ENCODE measurements at regions not wholly inside any gene's neighbourhood (a gene's known extent, or its start where the extent isn't known, plus 50 kb on each side); places are given as distances from the start of the nearest gene placed in this dataset.
"Not testable (repeated sequence)": the region's sequence is repeated elsewhere in the genome, so short reads cannot be mapped to it uniquely, and the experiment has no call there.

GRCh38 chr2:182548031-182548950 is 121.5 kb upstream of the PDE1A start:
- Histone ChIP-seq H3K4me3 (ENCODE audit: insufficient read depth, low read depth, low read length) (no peak overlapping the region), H3K27ac (ENCODE audit: insufficient read depth, low read depth, low read length, poor library complexity, severe bottlenecking) (no peak overlapping the region), H3K9me3 (ENCODE audit: control insufficient read depth, low read length) (no peaks in the 10 kb centered on the region), H3K4me1 (ENCODE audit: control insufficient read depth, insufficient read depth, low read length) (no peaks in the 10 kb centered on the region), H3K36me3 (ENCODE audit: control insufficient read depth, insufficient read depth, low read length) (no peaks in the 10 kb centered on the region), H3K27me3 (ENCODE audit: control insufficient read depth, insufficient read depth, low read length, poor library complexity, severe bottlenecking) (no peaks in the 10 kb centered on the region)
- 90% methylated on average over 7 of the region's 7 CpGs for WGBS, 2 experiments

- no peak overlapping the region for H3K27ac ChIP-seq (ENCODE audit: insufficient read depth, low read depth, low read length, poor library complexity, severe bottlenecking)
- H3K4me1 ChIP-seq (ENCODE audit: control insufficient read depth, insufficient read depth, low read length): no peaks in the 10 kb centered on the region
- no peaks in the 10 kb centered on the region for H3K27me3 ChIP-seq (ENCODE audit: control insufficient read depth, insufficient read depth, low read length, poor library complexity, severe bottlenecking)
- no peak overlapping the region for H3K4me3 ChIP-seq (ENCODE audit: insufficient read depth, low read depth, low read length)
- no peaks in the 10 kb centered on the region for H3K9me3 ChIP-seq (ENCODE audit: control insufficient read depth, low read length)
- no peaks in the 10 kb centered on the region for H3K36me3 ChIP-seq (ENCODE audit: control insufficient read depth, insufficient read depth, low read length)
- WGBS, 2 experiments: 93 to 97% methylated on average over 2 to 4 of the region's 4 CpGs
Observed at GRCh38 chr2:182550234-182550633, 123.4 kb upstream of the PDE1A start.

- H3K4me1 ChIP-seq (ENCODE audit: control insufficient read depth, insufficient read depth, low read length); H3K36me3 ChIP-seq (ENCODE audit: control insufficient read depth, insufficient read depth, low read length); H3K27me3 ChIP-seq (ENCODE audit: control insufficient read depth, insufficient read depth, low read length, poor library complexity, severe bottlenecking); H3K9me3 ChIP-seq (ENCODE audit: control insufficient read depth, low read length); H3K4me3 ChIP-seq (ENCODE audit: insufficient read depth, low read depth, low read length); H3K27ac ChIP-seq (ENCODE audit: insufficient read depth, low read depth, low read length, poor library complexity, severe bottlenecking): not testable (repeated sequence)
- WGBS, 2 experiments: 71 to 73% methylated on average over 5 of the region's 5 CpGs
Observed at GRCh38 chr2:182552232-182552631, 125.4 kb upstream of the PDE1A start.

- H3K27me3 ChIP-seq (ENCODE audit: control insufficient read depth, insufficient read depth, low read length, poor library complexity, severe bottlenecking); H3K4me1 ChIP-seq (ENCODE audit: control insufficient read depth, insufficient read depth, low read length); H3K36me3 ChIP-seq (ENCODE audit: control insufficient read depth, insufficient read depth, low read length); H3K4me3 ChIP-seq (ENCODE audit: insufficient read depth, low read depth, low read length); H3K27ac ChIP-seq (ENCODE audit: insufficient read depth, low read depth, low read length, poor library complexity, severe bottlenecking); H3K9me3 ChIP-seq (ENCODE audit: control insufficient read depth, low read length): not testable (repeated sequence)
- WGBS, 2 experiments: 95 to 97% methylated on average over 15 to 16 of the region's 16 CpGs
Observed at GRCh38 chr2:182552785-182553184, 125.9 kb upstream of the PDE1A start.

- Histone ChIP-seq H3K27me3 (ENCODE audit: control insufficient read depth, insufficient read depth, low read length, poor library complexity, severe bottlenecking) (no peaks in the 10 kb centered on the region), H3K36me3 (ENCODE audit: control insufficient read depth, insufficient read depth, low read length) (no peaks in the 10 kb centered on the region), H3K27ac (ENCODE audit: insufficient read depth, low read depth, low read length, poor library complexity, severe bottlenecking) (no peak overlapping the region), H3K9me3 (ENCODE audit: control insufficient read depth, low read length) (no peaks in the 10 kb centered on the region), H3K4me1 (ENCODE audit: control insufficient read depth, insufficient read depth, low read length) (no peaks in the 10 kb centered on the region), H3K4me3 (ENCODE audit: insufficient read depth, low read depth, low read length) (no peak overlapping the region)
- WGBS, 2 experiments: 89 to 94% methylated on average over 2 of the region's 2 CpGs
Observed at GRCh38 chr2:182553483-182553882, 126.6 kb upstream of the PDE1A start.

- no peaks in the 10 kb centered on the region for H3K4me1 ChIP-seq (ENCODE audit: control insufficient read depth, insufficient read depth, low read length)
- no peaks in the 10 kb centered on the region for H3K36me3 ChIP-seq (ENCODE audit: control insufficient read depth, insufficient read depth, low read length)
- H3K9me3 ChIP-seq (ENCODE audit: control insufficient read depth, low read length): no peaks in the 10 kb centered on the region
- WGBS, 2 experiments: 92 to 93% methylated on average over 4 of the region's 4 CpGs
- H3K4me3 ChIP-seq (ENCODE audit: insufficient read depth, low read depth, low read length): no peak overlapping the region
- no peaks in the 10 kb centered on the region for H3K27me3 ChIP-seq (ENCODE audit: control insufficient read depth, insufficient read depth, low read length, poor library complexity, severe bottlenecking)
- H3K27ac ChIP-seq (ENCODE audit: insufficient read depth, low read depth, low read length, poor library complexity, severe bottlenecking): no peak overlapping the region
Observed at GRCh38 chr2:182554950-182555349, 128.1 kb upstream of the PDE1A start.

- 62 to 91% methylated on average over 1 of the region's 1 CpG for WGBS, 2 experiments
- Histone ChIP-seq H3K27me3 (ENCODE audit: control insufficient read depth, insufficient read depth, low read length, poor library complexity, severe bottlenecking) (no peaks in the 10 kb centered on the region), H3K27ac (ENCODE audit: insufficient read depth, low read depth, low read length, poor library complexity, severe bottlenecking) (no peak overlapping the region), H3K9me3 (ENCODE audit: control insufficient read depth, low read length) (no peaks in the 10 kb centered on the region), H3K4me1 (ENCODE audit: control insufficient read depth, insufficient read depth, low read length) (no peaks in the 10 kb centered on the region), H3K36me3 (ENCODE audit: control insufficient read depth, insufficient read depth, low read length) (no peaks in the 10 kb centered on the region), H3K4me3 (ENCODE audit: insufficient read depth, low read depth, low read length) (no peak overlapping the region)
Observed at GRCh38 chr2:182558564-182558963, 131.7 kb upstream of the PDE1A start.

- 94 to 96% methylated on average over 3 of the region's 3 CpGs for WGBS, 2 experiments
- no peak overlapping the region for H3K27ac ChIP-seq (ENCODE audit: insufficient read depth, low read depth, low read length, poor library complexity, severe bottlenecking)
Observed at GRCh38 chr2:182559623-182560022, 132.8 kb upstream of the PDE1A start.

GRCh38 chr2:182565911-182566567 is 139.2 kb upstream of the PDE1A start:
- WGBS, 2 experiments: no CpG with 5 or more reads among the region's 1 CpG
- H3K27ac ChIP-seq (ENCODE audit: insufficient read depth, low read depth, low read length, poor library complexity, severe bottlenecking): no peak overlapping the region
- no peaks in the 10 kb centered on the region for H3K9me3 ChIP-seq (ENCODE audit: control insufficient read depth, low read length)
- no peak overlapping the region for H3K4me3 ChIP-seq (ENCODE audit: insufficient read depth, low read depth, low read length)
- H3K27me3 ChIP-seq (ENCODE audit: control insufficient read depth, insufficient read depth, low read length, poor library complexity, severe bottlenecking): no peaks in the 10 kb centered on the region
- no peaks in the 10 kb centered on the region for H3K4me1 ChIP-seq (ENCODE audit: control insufficient read depth, insufficient read depth, low read length)
- H3K36me3 ChIP-seq (ENCODE audit: control insufficient read depth, insufficient read depth, low read length): no peaks in the 10 kb centered on the region

More at GRCh38 chr2:182559623-182560022, 132.8 kb upstream of the PDE1A start:
- no peaks in the 10 kb centered on the region for H3K27me3 ChIP-seq (ENCODE audit: control insufficient read depth, insufficient read depth, low read length, poor library complexity, severe bottlenecking)
- H3K4me3 ChIP-seq (ENCODE audit: insufficient read depth, low read depth, low read length): no peak overlapping the region
- no peaks in the 10 kb centered on the region for H3K36me3 ChIP-seq (ENCODE audit: control insufficient read depth, insufficient read depth, low read length)
- H3K4me1 ChIP-seq (ENCODE audit: control insufficient read depth, insufficient read depth, low read length): no peaks in the 10 kb centered on the region
- H3K9me3 ChIP-seq (ENCODE audit: control insufficient read depth, low read length): no peaks in the 10 kb centered on the region

GRCh38 chr2:182573553-182573952 is 142.5 kb upstream of the DNAJC10 start:
- WGBS, 2 experiments: 100% methylated on average over 2 of the region's 4 CpGs
- Histone ChIP-seq H3K4me3 (ENCODE audit: insufficient read depth, low read depth, low read length) (no peak overlapping the region), H3K27me3 (ENCODE audit: control insufficient read depth, insufficient read depth, low read length, poor library complexity, severe bottlenecking) (no peaks in the 10 kb centered on the region), H3K4me1 (ENCODE audit: control insufficient read depth, insufficient read depth, low read length) (no peaks in the 10 kb centered on the region), H3K9me3 (ENCODE audit: control insufficient read depth, low read length) (no peaks in the 10 kb centered on the region), H3K36me3 (ENCODE audit: control insufficient read depth, insufficient read depth, low read length) (no peaks in the 10 kb centered on the region), H3K27ac (ENCODE audit: insufficient read depth, low read depth, low read length, poor library complexity, severe bottlenecking) (no peak overlapping the region)

Measured in ectodermal cell (in vitro differentiated cells).